GM23248 (cell line): ENCODE measurements at regions not wholly inside any gene's neighbourhood (a gene's known extent, or its start where the extent isn't known, plus 50 kb on each side); places are given as distances from the start of the nearest gene placed in this dataset.

Experiments
- DNase-seq: peaks from one replicate; pipeline ENCODE4 v3.0.0-alpha.2; 2015
- H2AFZ ChIP-seq: fragments of 200-600 bp; sonication (generic); 2 replicates; pipeline ENCODE4 v1.6.1; 2016; ENCODE audit warnings: antibody characterized with exemption
- H3F3A ChIP-seq: fragments of 200-600 bp; sonication (generic); 2 replicates; pipeline ENCODE4 v1.6.1; 2016; ENCODE audit warnings: mild to moderate bottlenecking, antibody characterized with exemption, mixed run types; ENCODE audit not compliant: insufficient read depth
- H3K27ac ChIP-seq: fragments of 200-600 bp; sonication (generic); 2 replicates; pipeline ENCODE4 v1.5.1; 2016; ENCODE audit warnings: mild to moderate bottlenecking
- H3K27me3 ChIP-seq: fragments of 200-600 bp; sonication (generic); replicated peaks from 2 replicates; pipeline ENCODE4 v1.6.1; 2016; ENCODE audit warnings: mild to moderate bottlenecking; ENCODE audit not compliant: insufficient read depth
- H3K36me3 ChIP-seq: fragments of 200-600 bp; sonication (generic); 2 replicates; pipeline ENCODE4 v1.6.1; 2016; ENCODE audit warnings: low read depth, mild to moderate bottlenecking
- H3K4me1 ChIP-seq: fragments of 200-600 bp; sonication (generic); 2 replicates; pipeline ENCODE4 v1.6.1; 2016; ENCODE audit warnings: mild to moderate bottlenecking; ENCODE audit not compliant: insufficient read depth
- H3K4me2 ChIP-seq: fragments of 200-600 bp; sonication (generic); one replicate; pipeline ENCODE4 v1.6.1; 2016; ENCODE audit warnings: mild to moderate bottlenecking; ENCODE audit not compliant: unreplicated experiment
- H3K4me3 ChIP-seq: fragments of 200-600 bp; sonication (generic); 2 replicates; pipeline ENCODE4 v1.5.1; 2016; ENCODE audit warnings: mild to moderate bottlenecking
- H3K79me2 ChIP-seq: fragments of 200-600 bp; sonication (generic); 2 replicates; pipeline ENCODE4 v1.6.1; 2016; ENCODE audit warnings: mild to moderate bottlenecking; ENCODE audit not compliant: insufficient read depth
- H3K9ac ChIP-seq: fragments of 200-600 bp; sonication (generic); 2 replicates; pipeline ENCODE4 v1.6.1; 2016; ENCODE audit warnings: mild to moderate bottlenecking
- H3K9me2 ChIP-seq: fragments of 200-600 bp; sonication (generic); 2 replicates; pipeline ENCODE4 v1.6.1; 2016; ENCODE audit warnings: mixed run types, mild to moderate bottlenecking, moderate library complexity; ENCODE audit not compliant: insufficient read depth
- H3K9me3 ChIP-seq: fragments of 200-600 bp; sonication (generic); one replicate; pipeline ENCODE4 v1.6.1; 2017; ENCODE audit warnings: low read depth
- H4K20me1 ChIP-seq: fragments of 200-600 bp; sonication (generic); 2 replicates; pipeline ENCODE4 v1.6.0; 2016; ENCODE audit not compliant: insufficient read depth
- EZH2 ChIP-seq: fragments of 200-600 bp; sonication (generic); IDR thresholded peaks from 2 replicates; pipeline ENCODE4 v1.6.1; 2018; ENCODE audit warnings: antibody characterized with exemption, mild to moderate bottlenecking; ENCODE audit not compliant: insufficient read depth, poor library complexity, severe bottlenecking
- EZH2phosphoT487 ChIP-seq: fragments of 200-600 bp; sonication (generic); IDR thresholded peaks from 2 replicates; pipeline ENCODE4 v1.6.1; 2018; ENCODE audit warnings: antibody characterized with exemption, moderate library complexity, mild to moderate bottlenecking, low read depth; ENCODE audit not compliant: insufficient read depth
- WGBS, 2 experiments: methylation state at CpG; one replicate each; pipeline ENCODE4 v1.1.6; 2015 to 2017; ENCODE audit warnings: low lambda C conversion rate in 2 of 2, low coverage in 1 of 2; ENCODE audit errors: missing lambda C conversion rate in 2 of 2; 5-methylcytosine and 5-hydroxymethylcytosine counted together
- in situ Hi-C: fragments of 300-500 bp; cut with MboI; formaldehyde crosslinking; loops from 2 replicates; pipeline ENCODE4 v1.15.0; 2020

GRCh38 chr6:147150293-147150692 lies 53.9 kb upstream of the STXBP5 start:
- H3K4me1 ChIP-seq, result peaks cover 9% of the 10 kb centered on the region
- H3K36me3 ChIP-seq, result no peaks in the 10 kb centered on the region
- H2AFZ ChIP-seq, result no peak overlapping the region
- no peaks in the 10 kb centered on the region for H3K27me3 ChIP-seq
- no peak for TF ChIP-seq EZH2phosphoT487
- no peak for TF ChIP-seq EZH2
- no peak overlapping the region for H3K9ac ChIP-seq
- H3K79me2 ChIP-seq, result no peaks in the 10 kb centered on the region
- WGBS, 2 experiments, result 69 to 75% methylated on average over 1 of the region's 1 CpG
- H3F3A ChIP-seq, result no peaks in the 10 kb centered on the region
- H4K20me1 ChIP-seq, result no peaks in the 10 kb centered on the region
- no peaks in the 10 kb centered on the region for H3K9me3 ChIP-seq
- in situ Hi-C loops, result no loop called here
- no peak overlapping the region for H3K27ac ChIP-seq
- no peak for DNase-seq
- no peak overlapping the region for H3K4me3 ChIP-seq
- no peaks in the 10 kb centered on the region for H3K9me2 ChIP-seq
- no peak overlapping the region for H3K4me2 ChIP-seq
